Adrenal gland (tissue), 5 donors: ENCODE measurements at regions not wholly inside any gene's neighbourhood (a gene's known extent, or its start where the extent isn't known, plus 50 kb on each side); places are given as distances from the start of the nearest gene placed in this dataset.

Experiments
- CTCF ChIP-seq, 6 experiments: fragments of 450-650 bp in 4 of 6; fragments of 200-600 bp in 2 of 6; sonication (generic) in 1 of 6; IDR thresholded peaks; 1 replicate in 5 of 6; 2 replicates in 1 of 6; pipeline versions ENCODE4 v1.5.1 to v1.8.0; 2016 to 2021; ENCODE audit warnings: antibody characterized with exemption in 6 of 6, mild to moderate bottlenecking in 2 of 6, moderate library complexity in 1 of 6
- POLR2A ChIP-seq, 2 donors: fragments of 450-650 bp; IDR thresholded peaks; one replicate each; pipeline ENCODE4 v1.6.1; 2017; ENCODE audit warnings: antibody characterized with exemption in 2 of 2, mild to moderate bottlenecking in 2 of 2, moderate library complexity in 1 of 2
- donor health status: DM: no; HTN: no; CAD: no.

DNA sequence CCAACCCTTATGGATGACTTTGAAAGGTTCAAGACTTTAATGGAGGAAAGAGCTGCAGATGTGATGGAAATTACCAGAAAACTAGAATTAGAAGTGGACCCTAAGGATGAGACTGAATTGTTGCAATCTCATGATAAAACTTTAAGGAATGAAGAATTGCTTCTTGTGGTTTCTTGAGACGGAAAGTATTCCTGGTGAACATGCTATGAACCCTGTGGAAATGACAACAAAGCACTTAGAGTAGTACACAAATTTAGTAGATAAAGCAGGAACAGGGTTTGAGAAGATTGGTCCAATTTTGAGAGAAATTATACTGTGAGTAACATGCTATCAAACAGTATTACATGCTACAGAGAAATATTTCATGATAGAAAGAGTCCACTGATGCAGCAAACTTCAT is 215.4 kb downstream of the OMA1 start:
- TF ChIP-seq CTCF (IDR thresholded peaks at IDR 0.05): no peak
- no peak for TF ChIP-seq POLR2A (IDR thresholded peaks at IDR 0.05)
